HepG2 (cell line): ENCODE measurements at regions not wholly inside any gene's neighbourhood (a gene's known extent, or its start where the extent isn't known, plus 50 kb on each side); places are given as distances from the start of the nearest gene placed in this dataset.
A peak's percentile ranks its signal among the peaks of the same experiment; 100 is the strongest.

Experiments
- ATAC-seq: fragments of 200-7000 bp; cut with Tn5 transposase; 3 replicates; pipeline ENCODE4 v1.9.1; 2020; ENCODE audit warnings: mild to moderate bottlenecking, moderate library complexity
- BruUV-seq: library from RNA; stranded (reverse); fragments of 400-500 nt; replicated peaks from 2 replicates; lab custom pipeline; 2021; lab: Mats Ljungman, UMichigan
- CTCF ChIA-PET: fragments of 300-600 bp; formaldehyde crosslinking; extraction: SDS; loops from one replicate; lab custom pipeline; 2021; ENCODE audit warnings: low total read pairs, inconsistent platforms, low intra/inter-chr PET ratio; lab: Yijun Ruan, JAX
- POLR2A ChIA-PET: fragments of 350-600 bp; sonication (Branson Sonifier 250); formaldehyde crosslinking; loops from one replicate; lab custom pipeline; 2020; ENCODE audit warnings: antibody characterized with exemption, inconsistent platforms; lab: Yijun Ruan, JAX
- DNase-seq: peaks from one replicate; pipeline ENCODE4 v3.0.0-alpha.2; 2015; ENCODE audit warnings: low spot score
- FAIRE-seq: peaks from 3 replicates; lab custom pipeline; 2011; peaks lifted over from hg19 to GRCh38; lab: Jason Lieb, UNC
- H2AFZ ChIP-seq: one replicate; pipeline ENCODE4 v1.6.1; 2011; ENCODE audit warnings: low read length, inconsistent platforms
- H3K27ac ChIP-seq: fragments of 300-600 bp; 3 replicates; pipeline ENCODE4 v1.8.0; 2011; ENCODE audit warnings: mixed run types, mild to moderate bottlenecking, mixed read lengths, low read length, inconsistent platforms; ENCODE audit not compliant: insufficient read depth; ENCODE audit errors: extremely low read length
- H3K27me3 ChIP-seq, 2 experiments: fragments of 200-600 bp in 1 of 2; 2 replicates in 1 of 2; 3 replicates in 1 of 2; pipeline versions ENCODE4 v1.6.0 to v1.8.0; 2011; ENCODE audit warnings: low read length in 2 of 2, mild to moderate bottlenecking in 2 of 2, moderate library complexity in 2 of 2, inconsistent platforms in 1 of 2; ENCODE audit not compliant: insufficient read depth in 2 of 2, control insufficient read depth in 1 of 2
- H3K36me3 ChIP-seq, 2 experiments: fragments of 200-600 bp in 1 of 2; replicated peaks in 1 of 2; 2 replicates in 1 of 2; 3 replicates in 1 of 2; pipeline versions ENCODE4 v1.5.1 to v1.8.0; 2011; ENCODE audit warnings: low read length in 2 of 2, inconsistent platforms in 1 of 2; ENCODE audit not compliant: insufficient read depth in 2 of 2, control insufficient read depth in 1 of 2
- H3K4me1 ChIP-seq: 2 replicates; pipeline ENCODE4 v1.5.1; 2012; ENCODE audit warnings: low read length, inconsistent platforms; ENCODE audit not compliant: insufficient read depth
- H3K4me2 ChIP-seq: 2 replicates; pipeline ENCODE4 v1.6.0; 2011; ENCODE audit warnings: low read depth, low read length, inconsistent platforms
- H3K4me3 ChIP-seq, 3 experiments: fragments of 200-600 bp in 1 of 3; sonication (generic), shearing (Covaris generic) in 1 of 3; replicated peaks in 1 of 3; 2 replicates each; pipeline ENCODE4 v1.5.1; 2011 to 2016; ENCODE audit warnings: low read length in 3 of 3, inconsistent platforms in 2 of 3, low read depth in 2 of 3, mild to moderate bottlenecking in 2 of 3, control low read depth in 1 of 3, mixed read lengths in 1 of 3; ENCODE audit not compliant: insufficient read depth in 1 of 3
- H3K79me2 ChIP-seq: one replicate; pipeline ENCODE4 v1.6.1; 2011; ENCODE audit warnings: low read length, inconsistent platforms; ENCODE audit not compliant: insufficient read depth
- H3K9ac ChIP-seq: 2 replicates; pipeline ENCODE4 v1.6.0; 2011; ENCODE audit warnings: mild to moderate bottlenecking, low read depth, low read length, inconsistent platforms; ENCODE audit not compliant: insufficient read depth
- H3K9me3 ChIP-seq: 2 replicates; pipeline ENCODE4 v1.5.1; 2012; ENCODE audit warnings: mild to moderate bottlenecking, low read length
- H4K20me1 ChIP-seq: 2 replicates; pipeline ENCODE4 v1.6.0; 2011; ENCODE audit warnings: inconsistent platforms, mild to moderate bottlenecking, low read length, moderate library complexity; ENCODE audit not compliant: insufficient read depth
- CEBPZ ChIP-seq: IDR thresholded peaks from 2 replicates; pipeline ENCODE4 v1.6.1; 2012; ENCODE audit warnings: low read length, improper control_type of control experiment
- MAFG ChIP-seq: sonication (generic); formaldehyde crosslinking; IDR thresholded peaks from 2 replicates; pipeline ENCODE4 v1.5.1; 2020; ENCODE audit warnings: mild to moderate bottlenecking, missing genetic modification reagents
- PCBP2 ChIP-seq: fragments of 200-400 bp; formaldehyde crosslinking; optimal IDR thresholded peaks from 2 replicates; pipeline ENCODE3; 2018; ENCODE audit warnings: low read length, low read depth; ENCODE audit not compliant: poor library complexity, severe bottlenecking
- PLRG1 ChIP-seq: fragments of 450-650 bp; conservative IDR thresholded peaks from 2 replicates; pipeline ENCODE4 v1.6.1; 2016
- PRDM4 ChIP-seq: sonication (generic); formaldehyde crosslinking; IDR thresholded peaks from 2 replicates; pipeline ENCODE4 v1.9.0; 2021; ENCODE audit warnings: missing genetic modification reagents, borderline replicate concordance
- SRSF4 ChIP-seq: fragments of 200-400 bp; formaldehyde crosslinking; IDR thresholded peaks from one replicate; pipeline ENCODE4 v1.6.1; 2018; ENCODE audit warnings: mild to moderate bottlenecking, low read depth, low read length, moderate library complexity; ENCODE audit not compliant: poor library complexity, severe bottlenecking
- THAP11 ChIP-seq: IDR thresholded peaks from 2 replicates; pipeline ENCODE4 v1.6.1; 2016; ENCODE audit warnings: missing biosample characterization, missing genetic modification reagents
- U2AF2 ChIP-seq: fragments of 200-400 bp; formaldehyde crosslinking; IDR thresholded peaks from 2 replicates; pipeline ENCODE4 v1.6.1; 2017; ENCODE audit warnings: low read depth, mild to moderate bottlenecking, low read length
- ZBTB1 ChIP-seq: sonication (generic); formaldehyde crosslinking; IDR thresholded peaks from 2 replicates; pipeline ENCODE4 v1.4.0; 2020; ENCODE audit warnings: missing genetic modification reagents, borderline replicate concordance
- ZNF264 ChIP-seq: sonication (generic); formaldehyde crosslinking; IDR thresholded peaks from 2 replicates; pipeline ENCODE4 v1.4.0; 2020; ENCODE audit warnings: missing genetic modification reagents
- ZNF549 ChIP-seq: sonication (generic); formaldehyde crosslinking; IDR thresholded peaks from 2 replicates; pipeline ENCODE4 v1.5.0; 2020; ENCODE audit warnings: missing genetic modification reagents
- ZNF552 ChIP-seq: sonication (generic); formaldehyde crosslinking; IDR thresholded peaks from 2 replicates; pipeline ENCODE4 v1.9.0; 2022; ENCODE audit warnings: missing genetic modification reagents, mild to moderate bottlenecking, borderline replicate concordance
- ZNF577 ChIP-seq: sonication (generic); formaldehyde crosslinking; IDR thresholded peaks from 2 replicates; pipeline ENCODE4 v1.4.0; 2020; ENCODE audit warnings: mild to moderate bottlenecking, low read depth, missing genetic modification reagents, borderline replicate concordance
- ZNF7 ChIP-seq: IDR thresholded peaks from 2 replicates; pipeline ENCODE4 v1.6.1; 2016; ENCODE audit warnings: missing biosample characterization, missing genetic modification reagents
- ZNF720 ChIP-seq: sonication (generic); formaldehyde crosslinking; IDR thresholded peaks from 2 replicates; pipeline ENCODE4 v1.4.0; 2020; ENCODE audit warnings: missing genetic modification reagents
- WGBS: methylation state at CpG from one replicate; pipeline ENCODE4 v1.1.6; 2017; ENCODE audit warnings: low lambda C conversion rate; 5-methylcytosine and 5-hydroxymethylcytosine counted together
- in situ Hi-C: cut with HindIII; loops from 2 replicates; pipeline ENCODE4 v1.10.0; 2017; ENCODE audit warnings: low pct_unique_long_range_greater_than_20kb; ENCODE audit not compliant: extremely low pct_ligation_motif_present
- intact Hi-C: fragments of 100-400 bp; cut with micrococcal nuclease; formaldehyde crosslinking; loops from one replicate; pipeline ENCODE4 v1.10.0; 2022; ENCODE audit not compliant: unreplicated experiment
- TF ChIP-seq, protein P1 (sequence below): IDR thresholded peaks from 2 replicates; pipeline ENCODE4 v1.6.1; 2016; ENCODE audit warnings: missing genetic modification reagents, missing compliant biosample characterization
- TF ChIP-seq, protein P2 (sequence below): sonication (generic); formaldehyde crosslinking; IDR thresholded peaks from 2 replicates; pipeline ENCODE4 v1.4.0; 2020; ENCODE audit warnings: low read depth, mild to moderate bottlenecking, missing genetic modification reagents

DNA sequence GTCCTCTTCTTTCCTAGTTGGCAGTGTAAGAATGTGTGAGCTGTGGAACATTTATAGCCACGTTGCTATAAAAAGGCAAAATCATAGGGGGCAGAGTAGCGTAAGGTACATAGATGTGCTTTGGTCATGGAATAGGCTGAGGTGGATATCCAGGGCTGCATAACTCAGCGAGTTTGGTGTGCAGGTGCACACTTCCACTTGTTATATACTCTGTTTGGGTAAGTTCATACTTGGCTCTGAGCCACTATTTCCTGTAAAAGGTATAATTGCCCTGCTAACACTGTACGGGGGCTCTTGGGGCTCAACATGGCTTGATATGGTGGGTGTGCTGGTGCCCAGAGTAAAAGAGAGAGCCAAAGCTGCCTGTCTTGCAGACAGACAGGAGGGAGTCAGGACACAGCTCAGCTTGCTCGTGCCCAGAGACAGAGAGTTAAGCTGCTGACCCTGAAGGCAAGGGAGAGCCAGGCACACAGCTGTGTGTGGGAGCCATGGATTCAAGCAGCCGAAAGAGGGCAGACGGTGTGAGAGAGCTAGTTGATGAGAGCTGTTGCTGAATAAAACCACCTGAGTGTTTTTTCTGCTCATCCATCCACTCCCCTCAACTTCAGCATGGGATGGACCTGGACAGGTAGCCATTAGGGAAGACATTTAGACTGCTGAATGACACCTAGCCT lies 126.7 kb downstream of the DKK1 start:
- DNase-seq (no peak), FAIRE-seq (no peak), ATAC-seq (peak; percentile 54)
- Histone ChIP-seq H3K27me3 (no peaks in the 10 kb centered on the region), H3K9me3 (no peaks in the 10 kb centered on the region), H3K79me2 (no peaks in the 10 kb centered on the region), H3K4me3 (no peak overlapping the region), H3K27ac (no peak overlapping the region), H4K20me1 (no peaks in the 10 kb centered on the region), H2AFZ (no peak overlapping the region), H3K4me1 (no peaks in the 10 kb centered on the region), H3K36me3 (no peaks in the 10 kb centered on the region), H3K9ac (no peak overlapping the region), H3K4me2 (no peak overlapping the region)
- in situ Hi-C loops (no loop called here), intact Hi-C loops (no loop called here)
- WGBS = 53% methylated on average over 7 of the region's 7 CpGs
- no TSS peak for BruUV-seq
- ChIA-PET CTCF (no interaction called here), POLR2A (no interaction called here)
- TF ChIP-seq ZNF549 (CRISPR knock-in tag) (no peak), PRDM4 (no peak), CEBPZ (no peak), SRSF4 (no peak), ZNF7 (CRISPR knock-in tag) (no peak), THAP11 (CRISPR knock-in tag) (no peak), PLRG1 (no peak), U2AF2 (no peak), ZNF720 (CRISPR knock-in tag) (no peak), ZNF552 (CRISPR knock-in tag) (no peak), ZNF577 (CRISPR knock-in tag) (no peak), PCBP2 (no peak), MAFG (no peak), ZNF264 (no peak), ZBTB1 (CRISPR knock-in tag) (no peak)
- TF ChIP-seq, protein P1, sequence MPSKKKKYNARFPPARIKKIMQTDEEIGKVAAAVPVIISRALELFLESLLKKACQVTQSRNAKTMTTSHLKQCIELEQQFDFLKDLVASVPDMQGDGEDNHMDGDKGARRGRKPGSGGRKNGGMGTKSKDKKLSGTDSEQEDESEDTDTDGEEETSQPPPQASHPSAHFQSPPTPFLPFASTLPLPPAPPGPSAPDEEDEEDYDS (CRISPR knock-in tag) = no peak
- TF ChIP-seq, protein P2, sequence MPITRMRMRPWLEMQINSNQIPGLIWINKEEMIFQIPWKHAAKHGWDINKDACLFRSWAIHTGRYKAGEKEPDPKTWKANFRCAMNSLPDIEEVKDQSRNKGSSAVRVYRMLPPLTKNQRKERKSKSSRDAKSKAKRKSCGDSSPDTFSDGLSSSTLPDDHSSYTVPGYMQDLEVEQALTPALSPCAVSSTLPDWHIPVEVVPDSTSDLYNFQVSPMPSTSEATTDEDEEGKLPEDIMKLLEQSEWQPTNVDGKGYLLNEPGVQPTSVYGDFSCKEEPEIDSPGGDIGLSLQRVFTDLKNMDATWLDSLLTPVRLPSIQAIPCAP (CRISPR knock-in tag) = no peak
